Umbilical cord (tissue), 1 donor: ENCODE measurements at regions not wholly inside any gene's neighbourhood (a gene's known extent, or its start where the extent isn't known, plus 50 kb on each side); places are given as distances from the start of the nearest gene placed in this dataset.
"Not testable (repeated sequence)": the region's sequence is repeated elsewhere in the genome, so short reads cannot be mapped to it uniquely, and the experiment has no call there.

Source experiments
- DNase-seq: peaks from one replicate; pipeline ENCODE4 v3.0.0-alpha.2; 2015; ENCODE audit warnings: low spot score

- no peak for DNase-seq
Measured at GRCh38 chr5:173430394-173430793, 102.2 kb upstream of the STC2 start.

- no peak for DNase-seq
Measured at GRCh38 chr5:173429489-173430150, 101.4 kb upstream of the STC2 start.

DNA sequence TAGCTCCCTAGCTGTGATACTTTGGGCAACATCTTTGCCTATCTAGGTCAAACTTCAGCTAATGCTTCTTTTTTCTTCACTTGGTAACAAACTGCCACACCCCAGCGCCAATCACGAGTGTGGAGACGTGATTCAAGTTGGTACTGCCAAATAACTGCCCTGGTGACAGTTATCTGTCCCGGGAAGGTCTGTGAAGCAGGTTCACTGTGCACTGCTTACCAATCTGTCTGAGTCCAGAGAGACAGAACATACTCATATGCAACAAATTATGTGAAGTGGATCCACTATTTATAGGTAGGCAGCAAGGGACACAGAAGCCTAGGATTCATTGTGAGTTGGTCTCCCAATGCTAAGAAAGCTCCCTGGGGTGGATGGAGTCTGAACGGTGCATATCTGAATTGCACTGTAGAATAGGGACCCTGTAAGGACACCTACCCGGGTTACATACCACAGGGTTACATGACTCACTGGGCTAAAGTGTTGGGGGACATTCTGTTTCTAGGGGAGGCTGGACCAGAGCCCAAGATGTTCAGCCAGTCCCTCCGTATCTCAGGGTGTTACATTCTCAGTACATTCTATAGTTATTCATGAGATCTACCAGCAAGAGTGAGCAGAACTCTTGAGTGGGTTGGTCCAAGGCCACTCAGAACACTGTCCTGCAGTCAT, 95.4 kb upstream of the STC2 start:
- DNase-seq, result no peak

DNA sequence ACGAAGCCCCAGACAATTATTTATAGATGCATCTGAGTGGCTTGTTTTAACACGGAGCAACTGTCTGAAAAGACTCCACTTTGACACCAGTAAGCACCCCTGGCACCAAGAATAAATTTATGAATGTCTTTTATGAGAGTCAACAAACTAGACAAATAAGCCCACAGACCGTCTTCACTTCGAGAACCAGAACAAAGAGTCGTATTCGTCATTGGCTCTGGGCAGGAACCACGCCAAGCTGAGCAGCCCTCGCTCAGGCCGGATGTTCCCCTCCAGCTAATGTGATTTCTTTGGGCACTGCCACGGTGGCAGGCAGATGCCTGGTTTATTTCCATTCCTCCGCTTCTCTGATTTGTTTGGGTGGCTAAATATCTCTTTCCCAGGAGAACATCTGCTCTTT, 91.9 kb upstream of the STC2 start:
- no peak for DNase-seq

- DNase-seq, result no peak
Measured at GRCh38 chr5:173413471-173413982, 85.3 kb upstream of the STC2 start.

GRCh38 chr5:173412566-173412965, 84.4 kb upstream of the STC2 start:
- DNase-seq, result no peak

DNA sequence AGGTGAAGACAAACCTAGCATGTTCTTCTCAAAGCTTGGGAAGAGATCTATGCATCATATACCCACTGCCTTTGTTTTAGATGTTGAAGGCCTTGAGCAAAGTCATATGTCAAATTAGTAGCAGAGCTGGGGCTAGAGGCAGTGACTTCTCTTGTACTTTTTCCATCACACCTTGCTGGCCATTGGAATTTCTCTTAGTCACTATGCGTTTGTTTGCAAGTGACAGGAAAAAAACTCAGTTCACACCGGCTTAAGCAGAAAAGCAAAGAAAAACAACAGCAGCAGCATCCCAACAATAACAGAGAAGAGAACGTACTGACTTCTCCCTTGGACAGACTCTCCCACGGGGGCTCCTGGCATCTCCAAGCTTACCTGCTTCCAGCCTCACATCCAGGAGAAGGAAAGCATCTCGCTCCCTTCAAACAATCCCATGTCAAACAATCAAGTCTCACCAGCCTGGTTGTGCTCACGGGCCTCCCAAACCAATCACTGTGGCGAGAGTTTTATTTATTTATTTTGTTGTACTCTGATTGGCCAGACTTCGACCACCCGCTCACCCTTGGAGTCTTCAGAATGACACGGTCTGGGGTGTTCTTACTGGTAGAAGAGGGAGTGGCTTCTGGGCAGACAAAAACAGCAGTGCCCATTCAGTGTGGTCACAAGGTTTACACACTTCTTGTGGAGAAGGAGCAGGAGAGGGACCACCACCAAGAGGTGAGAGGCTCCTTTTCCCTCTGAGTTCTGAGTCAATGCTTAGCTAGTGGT, 83.8 kb upstream of the STC2 start:
- DNase-seq, result no peak

GRCh38 chr5:173410459-173411233, 82.4 kb upstream of the STC2 start:
- no peak for DNase-seq

DNA sequence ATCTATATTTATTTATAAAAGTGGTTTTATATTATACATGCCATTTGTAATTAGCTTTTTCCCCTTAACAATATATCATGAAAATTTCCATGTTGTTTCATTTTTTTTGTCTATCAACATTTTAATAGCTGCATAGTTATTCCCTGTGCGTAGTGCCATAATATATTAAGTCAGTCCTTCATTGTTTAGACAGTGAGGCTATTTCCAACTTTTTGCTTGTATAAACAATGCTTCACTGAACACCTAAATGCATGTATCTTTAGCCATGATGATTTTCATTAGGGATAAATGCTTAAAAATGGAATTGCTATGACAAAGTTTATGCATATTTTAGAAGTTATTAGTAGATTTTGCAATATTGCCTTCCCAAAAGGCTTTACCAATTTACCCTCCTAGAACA, 80.7 kb upstream of the STC2 start:
- no peak for DNase-seq

DNA sequence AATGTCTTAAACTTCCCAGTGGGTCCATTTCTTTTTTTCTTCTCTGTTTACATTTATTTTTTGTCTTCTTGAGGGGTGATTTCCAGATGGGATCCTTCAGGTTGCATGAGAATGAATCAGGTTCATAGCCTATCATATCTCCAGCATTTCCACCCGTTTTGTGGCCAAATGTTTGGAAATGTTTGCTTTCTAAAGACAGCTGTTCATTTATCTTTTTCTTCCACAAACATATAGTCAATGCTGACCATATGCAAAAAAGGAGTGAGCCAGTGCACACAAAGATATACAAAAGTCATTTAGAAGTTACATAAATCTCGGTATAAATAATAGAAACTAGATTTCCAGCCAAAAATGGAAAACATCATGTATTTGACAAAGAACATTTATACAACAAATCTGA, 71.6 kb upstream of the STC2 start:
- DNase-seq, result no peak

DNA sequence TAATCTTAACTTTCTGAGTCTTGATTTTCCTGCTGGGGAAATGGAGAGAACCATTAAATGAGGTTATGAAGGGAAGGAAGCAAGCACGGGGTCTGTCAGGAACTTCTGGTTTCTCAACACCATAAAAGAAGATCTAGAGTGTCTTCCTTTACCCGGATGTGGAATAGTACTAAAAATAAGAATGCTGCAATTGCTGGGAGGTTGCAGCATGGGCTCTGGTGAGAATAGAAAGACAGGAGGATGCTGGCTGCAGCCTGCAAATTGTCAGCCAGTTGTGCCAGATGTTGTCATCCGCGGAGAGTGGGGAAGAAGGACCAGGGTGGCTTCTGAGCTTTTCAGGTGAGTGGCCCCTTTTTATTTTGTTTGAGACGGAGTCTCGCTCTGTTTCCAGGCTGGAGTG, 69.3 kb upstream of the STC2 start:
- DNase-seq, result peak; percentile 43

DNA sequence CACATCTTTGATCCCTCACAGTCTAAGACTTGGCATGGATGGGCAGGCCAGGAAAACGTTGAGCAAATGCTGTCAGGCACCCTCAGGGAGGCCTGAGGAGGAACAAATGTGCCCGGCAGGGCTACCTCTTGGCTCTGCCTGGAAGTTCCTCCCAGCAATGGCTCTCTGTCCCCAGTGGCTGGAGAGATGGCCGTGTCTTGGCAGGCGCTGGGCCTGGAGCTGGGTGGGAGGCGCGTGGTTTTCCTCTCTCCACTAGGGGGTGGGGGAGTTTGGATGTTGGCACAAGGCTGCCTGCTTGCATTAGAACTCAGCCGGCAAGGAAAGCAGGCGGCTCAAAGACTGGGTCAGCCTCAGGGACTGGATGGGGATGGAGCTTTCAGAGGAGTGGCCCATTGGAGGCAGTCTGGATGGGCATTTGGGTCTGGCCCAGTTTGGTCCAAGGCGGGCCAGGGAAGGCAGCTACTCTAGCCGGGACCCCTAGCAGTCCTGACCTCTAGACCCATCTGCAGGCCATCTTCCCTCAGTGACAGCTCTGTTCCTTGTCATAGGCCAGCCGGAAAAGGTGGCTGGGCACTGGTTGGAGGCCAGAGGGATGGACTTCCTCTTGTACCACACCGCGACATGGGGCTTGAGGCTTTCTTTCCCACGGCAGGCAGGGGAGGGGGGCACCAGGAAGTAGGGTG, 68.2 kb upstream of the STC2 start:
- no peak for DNase-seq

GRCh38 chr5:173395933-173396308, 67.7 kb upstream of the STC2 start:
- no peak for DNase-seq

DNA sequence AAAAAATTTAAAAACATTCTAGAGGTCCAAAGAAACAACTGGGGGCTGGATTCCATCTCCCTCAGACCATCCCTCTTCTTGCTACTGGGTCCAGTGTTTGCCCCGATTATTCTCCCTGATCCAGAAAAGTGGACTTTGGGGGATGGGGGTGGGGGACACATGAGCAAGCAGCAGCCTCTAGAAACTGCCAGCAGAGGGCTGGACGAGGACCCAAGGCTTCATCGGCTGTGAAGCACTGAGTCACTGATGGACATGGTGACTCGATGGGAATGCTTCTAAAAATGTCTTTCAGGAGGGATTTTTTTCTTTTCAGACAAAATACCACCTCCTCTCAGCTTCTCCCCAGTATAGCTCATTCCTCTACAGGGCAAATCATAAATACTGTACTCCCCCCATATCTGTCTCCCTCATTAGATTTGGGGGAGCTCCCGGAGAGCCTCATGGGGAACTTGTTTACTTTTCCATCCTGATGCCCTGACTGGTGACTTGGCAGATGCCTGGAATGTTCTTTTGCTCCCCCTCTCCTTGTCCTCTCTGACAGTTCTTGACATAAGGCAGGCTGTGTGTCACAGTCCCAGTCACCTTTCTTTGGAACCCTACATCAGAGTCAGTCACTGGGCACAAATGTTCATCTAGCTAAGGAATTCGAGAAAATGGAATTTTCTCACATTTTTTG, 67.2 kb upstream of the STC2 start:
- no peak for DNase-seq

GRCh38 chr5:173394701-173395100, 66.5 kb upstream of the STC2 start:
- no peak for DNase-seq

GRCh38 chr5:173392172-173392571, 64.0 kb upstream of the STC2 start:
- no peak for DNase-seq

- DNase-seq, result peak; percentile 21
Measured at GRCh38 chr5:173391031-173391430, 62.8 kb upstream of the STC2 start.

DNA sequence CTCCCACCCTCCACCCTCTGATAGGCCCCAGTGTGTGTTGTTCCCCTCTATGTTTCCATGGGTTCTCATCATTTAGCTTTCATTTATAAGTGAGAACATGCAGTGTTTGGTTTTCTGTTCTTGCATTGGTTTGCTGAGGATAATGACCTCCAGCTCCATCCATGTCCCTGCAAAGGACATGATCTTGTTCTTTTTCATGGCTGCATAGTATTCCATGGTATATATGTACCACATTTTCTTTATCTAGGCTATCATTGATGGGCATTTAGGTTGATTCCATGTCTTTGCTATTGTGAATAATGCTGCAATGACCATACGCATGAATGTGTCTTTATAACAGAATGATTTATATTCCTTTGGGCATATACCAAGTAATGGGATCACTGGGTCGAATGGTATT, 59.1 kb upstream of the STC2 start:
- not testable (repeated sequence) for DNase-seq

- DNase-seq, result no peak
Measured at GRCh38 chr5:173385832-173386360, 57.7 kb upstream of the STC2 start.

DNA sequence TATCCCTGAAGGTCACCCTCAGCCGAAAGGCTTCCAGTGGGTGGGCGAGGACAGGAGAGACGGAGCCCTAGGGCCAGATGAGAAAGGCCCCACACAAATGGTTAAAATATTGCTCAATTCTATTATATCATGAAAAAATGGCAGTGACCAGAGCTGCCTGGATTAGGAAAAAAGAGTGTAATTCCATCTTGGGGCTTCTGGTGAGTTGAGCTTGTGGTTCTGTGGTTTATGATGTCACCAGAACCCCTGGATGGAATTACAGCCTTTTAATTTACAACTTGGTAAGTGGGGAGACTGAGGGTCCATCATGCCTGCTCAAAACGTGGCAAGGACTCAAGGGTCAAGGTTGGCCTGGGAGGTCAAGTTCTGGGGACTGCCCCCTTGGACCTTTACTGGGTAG, 55.5 kb upstream of the STC2 start:
- DNase-seq, result no peak

DNA sequence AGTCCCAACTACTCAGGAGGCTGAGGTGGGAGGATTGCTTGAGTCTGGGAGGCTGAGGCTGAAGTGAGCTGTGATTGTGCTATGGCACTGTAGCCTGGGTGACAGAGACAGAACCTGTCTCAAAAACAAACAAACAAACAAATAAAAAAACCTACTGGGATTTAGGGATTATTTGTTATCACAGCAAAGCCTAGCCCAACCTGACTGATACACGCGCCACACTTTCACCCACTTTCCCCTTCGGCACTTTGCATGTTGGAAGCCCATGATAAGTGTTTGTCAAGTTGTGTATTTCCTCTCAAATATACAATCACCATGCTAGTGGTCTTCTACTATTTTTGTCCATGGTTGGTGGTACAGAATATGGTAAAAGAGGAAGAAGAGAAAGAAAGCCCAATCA, 50.5 kb upstream of the STC2 start:
- DNase-seq, result no peak
